DMS53 (cell line): ENCODE measurements at regions not wholly inside any gene's neighbourhood (a gene's known extent, or its start where the extent isn't known, plus 50 kb on each side); places are given as distances from the start of the nearest gene placed in this dataset.

Source experiments
- DNase-seq: peaks from one replicate; lab custom pipeline; 2025; lab: John Stamatoyannopoulos, UW

GRCh38 chr11:97962758-97963157, 1058.0 kb upstream of the CNTN5 start:
- DNase-seq = no peak

GRCh38 chr11:97963528-97964331, 1057.0 kb upstream of the CNTN5 start:
- no peak for DNase-seq

GRCh38 chr11:97964332-97965004, 1056.3 kb upstream of the CNTN5 start:
- DNase-seq = no peak

GRCh38 chr11:97965849-97966646, 1054.7 kb upstream of the CNTN5 start:
- DNase-seq = no peak

GRCh38 chr11:97966901-97967300, 1053.8 kb upstream of the CNTN5 start:
- no peak for DNase-seq

- DNase-seq = no peak
Measured at GRCh38 chr11:97968071-97968470, 1052.7 kb upstream of the CNTN5 start.

GRCh38 chr11:97972731-97973130, 1048.0 kb upstream of the CNTN5 start:
- no peak for DNase-seq

GRCh38 chr11:97973352-97973857, 1047.3 kb upstream of the CNTN5 start:
- DNase-seq = no peak

GRCh38 chr11:97974798-97975498, 1045.8 kb upstream of the CNTN5 start:
- no peak for DNase-seq

- DNase-seq = no peak
Measured at GRCh38 chr11:97977726-97978125, 1043.0 kb upstream of the CNTN5 start.

GRCh38 chr11:97979741-97980140, 1041.0 kb upstream of the CNTN5 start:
- DNase-seq = no peak

- DNase-seq = no peak
Measured at GRCh38 chr11:97982512-97982911, 1038.2 kb upstream of the CNTN5 start.

GRCh38 chr11:97989121-97989520, 1031.6 kb upstream of the CNTN5 start:
- no peak for DNase-seq

- DNase-seq = no peak
Measured at GRCh38 chr11:97990162-97990920, 1030.4 kb upstream of the CNTN5 start.

GRCh38 chr11:97993562-97993961, 1027.2 kb upstream of the CNTN5 start:
- no peak for DNase-seq

GRCh38 chr11:97995874-97996273, 1024.9 kb upstream of the CNTN5 start:
- DNase-seq = no peak

- no peak for DNase-seq
Measured at GRCh38 chr11:97996762-97997161, 1024.0 kb upstream of the CNTN5 start.

- DNase-seq = no peak
Measured at GRCh38 chr11:98003606-98004371, 1017.0 kb upstream of the CNTN5 start.

- DNase-seq = no peak
Measured at GRCh38 chr11:98007072-98007471, 1013.7 kb upstream of the CNTN5 start.

GRCh38 chr11:98027652-98028051, 993.1 kb upstream of the CNTN5 start:
- no peak for DNase-seq
